ENCODE measurements at regions not wholly inside any gene's neighbourhood (a gene's known extent, or its start where the extent isn't known, plus 50 kb on each side); places are given as distances from the start of the nearest gene placed in this dataset.

- no peak for TF ChIP-seq CTCF (conservative IDR thresholded peaks at IDR 0.05; ENCODE audit: low read depth, low read length)
- no peak for TF ChIP-seq EZH2 (IDR thresholded peaks at IDR 0.05; ENCODE audit: borderline replicate concordance, low read depth, low read length, poor library complexity, severe bottlenecking)
Measured at GRCh38 chr1:192862271-192862670, 53.4 kb downstream of the RGS2 start.
